ENCODE measurements at regions not wholly inside any gene's neighbourhood (a gene's known extent, or its start where the extent isn't known, plus 50 kb on each side); places are given as distances from the start of the nearest gene placed in this dataset.

- Histone ChIP-seq H3K4me3 (ENCODE audit: low read depth, low read length) (no peak overlapping the region), H3K27me3 (ENCODE audit: control insufficient read depth, insufficient read depth, low read length) (no peaks in the 10 kb centered on the region), H3K36me3 (ENCODE audit: control insufficient read depth, insufficient read depth, low read length) (no peaks in the 10 kb centered on the region)
- TF ChIP-seq, protein P1, sequence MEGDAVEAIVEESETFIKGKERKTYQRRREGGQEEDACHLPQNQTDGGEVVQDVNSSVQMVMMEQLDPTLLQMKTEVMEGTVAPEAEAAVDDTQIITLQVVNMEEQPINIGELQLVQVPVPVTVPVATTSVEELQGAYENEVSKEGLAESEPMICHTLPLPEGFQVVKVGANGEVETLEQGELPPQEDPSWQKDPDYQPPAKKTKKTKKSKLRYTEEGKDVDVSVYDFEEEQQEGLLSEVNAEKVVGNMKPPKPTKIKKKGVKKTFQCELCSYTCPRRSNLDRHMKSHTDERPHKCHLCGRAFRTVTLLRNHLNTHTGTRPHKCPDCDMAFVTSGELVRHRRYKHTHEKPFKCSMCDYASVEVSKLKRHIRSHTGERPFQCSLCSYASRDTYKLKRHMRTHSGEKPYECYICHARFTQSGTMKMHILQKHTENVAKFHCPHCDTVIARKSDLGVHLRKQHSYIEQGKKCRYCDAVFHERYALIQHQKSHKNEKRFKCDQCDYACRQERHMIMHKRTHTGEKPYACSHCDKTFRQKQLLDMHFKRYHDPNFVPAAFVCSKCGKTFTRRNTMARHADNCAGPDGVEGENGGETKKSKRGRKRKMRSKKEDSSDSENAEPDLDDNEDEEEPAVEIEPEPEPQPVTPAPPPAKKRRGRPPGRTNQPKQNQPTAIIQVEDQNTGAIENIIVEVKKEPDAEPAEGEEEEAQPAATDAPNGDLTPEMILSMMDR (IDR thresholded peaks at IDR 0.05; ENCODE audit: insufficient read depth, low read length, poor library complexity, severe bottlenecking): no peak
- no peak for DNase-seq (ENCODE audit: low read depth)
Observed at GRCh38 chr2:221262651-221263050, 309.5 kb downstream of the EPHA4 start.

GRCh38 chr2:221263573-221263972 is 308.5 kb downstream of the EPHA4 start:
- TF ChIP-seq, protein P1 (IDR thresholded peaks at IDR 0.05; ENCODE audit: insufficient read depth, low read length, poor library complexity, severe bottlenecking): no peak
- H3K36me3 ChIP-seq (ENCODE audit: control insufficient read depth, insufficient read depth, low read length): no peaks in the 10 kb centered on the region
- no peak overlapping the region for H3K4me3 ChIP-seq (ENCODE audit: low read depth, low read length)
- DNase-seq (ENCODE audit: low read depth): no peak
- H3K27me3 ChIP-seq (ENCODE audit: control insufficient read depth, insufficient read depth, low read length): no peaks in the 10 kb centered on the region

GRCh38 chr2:221264318-221264717 is 307.8 kb downstream of the EPHA4 start:
- Histone ChIP-seq H3K4me3 (ENCODE audit: low read depth, low read length) (no peak overlapping the region), H3K27me3 (ENCODE audit: control insufficient read depth, insufficient read depth, low read length) (no peaks in the 10 kb centered on the region), H3K36me3 (ENCODE audit: control insufficient read depth, insufficient read depth, low read length) (no peaks in the 10 kb centered on the region)
- TF ChIP-seq, protein P1 (IDR thresholded peaks at IDR 0.05; ENCODE audit: insufficient read depth, low read length, poor library complexity, severe bottlenecking): no peak
- no peak for DNase-seq (ENCODE audit: low read depth)

- TF ChIP-seq, protein P1 (IDR thresholded peaks at IDR 0.05; ENCODE audit: insufficient read depth, low read length, poor library complexity, severe bottlenecking): no peak
- Histone ChIP-seq H3K27me3 (ENCODE audit: control insufficient read depth, insufficient read depth, low read length) (no peaks in the 10 kb centered on the region), H3K4me3 (ENCODE audit: low read depth, low read length) (no peak overlapping the region), H3K36me3 (ENCODE audit: control insufficient read depth, insufficient read depth, low read length) (no peaks in the 10 kb centered on the region)
- no peak for DNase-seq (ENCODE audit: low read depth)
Observed at GRCh38 chr2:221267773-221268425, 304.2 kb downstream of the EPHA4 start.

DNA sequence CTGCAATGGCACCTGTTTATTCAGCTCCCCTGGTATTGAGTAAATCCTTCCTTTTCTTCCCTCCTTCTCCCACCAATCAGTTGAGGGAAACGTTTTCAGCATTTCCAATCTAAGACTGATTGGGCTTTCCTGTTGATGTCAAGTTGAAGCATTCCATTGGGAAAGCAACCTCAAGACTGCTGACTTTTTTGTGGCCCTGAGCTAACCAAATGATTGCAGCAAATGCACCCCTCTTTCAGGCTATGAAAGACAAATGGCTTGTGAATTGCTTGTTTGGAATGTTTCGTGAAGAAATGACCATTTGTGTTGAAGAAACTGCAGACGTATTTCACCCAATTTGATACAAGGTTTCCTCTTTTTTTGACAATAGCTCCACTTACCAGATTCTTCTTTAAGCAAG is 303.5 kb downstream of the EPHA4 start:
- Histone ChIP-seq H3K27me3 (ENCODE audit: control insufficient read depth, insufficient read depth, low read length) (no peaks in the 10 kb centered on the region), H3K4me3 (ENCODE audit: low read depth, low read length) (no peak overlapping the region), H3K36me3 (ENCODE audit: control insufficient read depth, insufficient read depth, low read length) (no peaks in the 10 kb centered on the region)
- TF ChIP-seq, protein P1 (IDR thresholded peaks at IDR 0.05; ENCODE audit: insufficient read depth, low read length, poor library complexity, severe bottlenecking): no peak
- DNase-seq (ENCODE audit: low read depth): no peak

- H3K27me3 ChIP-seq (ENCODE audit: control insufficient read depth, insufficient read depth, low read length): no peaks in the 10 kb centered on the region
- no peaks in the 10 kb centered on the region for H3K36me3 ChIP-seq (ENCODE audit: control insufficient read depth, insufficient read depth, low read length)
- H3K4me3 ChIP-seq (ENCODE audit: low read depth, low read length): no peak overlapping the region
- TF ChIP-seq, protein P1 (IDR thresholded peaks at IDR 0.05; ENCODE audit: insufficient read depth, low read length, poor library complexity, severe bottlenecking): no peak
- DNase-seq (ENCODE audit: low read depth): no peak
Observed at GRCh38 chr2:221270806-221271205, 301.3 kb downstream of the EPHA4 start.

Measured in kidney epithelial cell (primary cell).